GM23338 (cell line): ENCODE measurements at regions not wholly inside any gene's neighbourhood (a gene's known extent, or its start where the extent isn't known, plus 50 kb on each side); places are given as distances from the start of the nearest gene placed in this dataset.

Experiments
- ATAC-seq: fragments of 200-7000 bp; cut with Tn5 transposase; 3 replicates; pipeline ENCODE4 v1.9.1; 2020
- DNase-seq: peaks from one replicate; pipeline ENCODE4 v3.0.0-alpha.2; 2015; ENCODE audit warnings: low spot score
- H2AFZ ChIP-seq: fragments of 200-600 bp; sonication (generic); 2 replicates; pipeline ENCODE4 v1.8.0; 2016; ENCODE audit warnings: antibody characterized with exemption, mild to moderate bottlenecking, moderate library complexity
- H3F3A ChIP-seq: fragments of 200-600 bp; sonication (generic); replicated peaks from 2 replicates; pipeline ENCODE4 v1.8.0; 2017; ENCODE audit warnings: antibody characterized with exemption, mixed run types, low read depth
- H3K27ac ChIP-seq: fragments of 200-600 bp; sonication (generic); 2 replicates; pipeline ENCODE4 v1.6.1; 2016; ENCODE audit warnings: low read depth
- H3K27me3 ChIP-seq: fragments of 200-600 bp; sonication (generic); 2 replicates; pipeline ENCODE4 v1.8.0; 2016; ENCODE audit warnings: mild to moderate bottlenecking, mixed run types, moderate library complexity; ENCODE audit not compliant: insufficient read depth
- H3K36me3 ChIP-seq: fragments of 200-600 bp; sonication (generic); 2 replicates; pipeline ENCODE4 v1.8.0; 2016; ENCODE audit warnings: mild to moderate bottlenecking; ENCODE audit not compliant: insufficient read depth
- H3K4me1 ChIP-seq: fragments of 200-600 bp; sonication (generic); 2 replicates; pipeline ENCODE4 v1.8.0; 2016; ENCODE audit warnings: mild to moderate bottlenecking, moderate library complexity; ENCODE audit not compliant: insufficient read depth
- H3K4me2 ChIP-seq: fragments of 200-600 bp; sonication (generic); 2 replicates; pipeline ENCODE4 v1.7.1; 2017; ENCODE audit warnings: mixed run types
- H3K4me3 ChIP-seq: fragments of 200-600 bp; sonication (generic); 2 replicates; pipeline ENCODE4 v1.6.1; 2016; ENCODE audit warnings: mixed run types
- H3K79me2 ChIP-seq: fragments of 200-600 bp; sonication (generic); replicated peaks from 2 replicates; pipeline ENCODE4 v1.8.0; 2017; ENCODE audit warnings: mild to moderate bottlenecking; ENCODE audit not compliant: insufficient read depth
- H3K9me2 ChIP-seq: fragments of 200-600 bp; sonication (generic); 2 replicates; pipeline ENCODE4 v1.8.0; 2017; ENCODE audit not compliant: insufficient read depth
- H4K20me1 ChIP-seq: fragments of 200-600 bp; sonication (generic); replicated peaks from 2 replicates; pipeline ENCODE4 v1.8.0; 2017; ENCODE audit warnings: mild to moderate bottlenecking; ENCODE audit not compliant: insufficient read depth
- H3K27ac Mint-ChIP-seq: 2 replicates; pipeline ENCODE4 v1.8.0; 2020; ENCODE audit warnings: inconsistent platforms, mild to moderate bottlenecking, moderate library complexity, mixed read lengths
- H3K27me3 Mint-ChIP-seq: 3 replicates; pipeline ENCODE4 v1.8.0; 2022; ENCODE audit warnings: low read depth, mild to moderate bottlenecking, moderate library complexity, mixed read lengths, inconsistent platforms; ENCODE audit not compliant: insufficient read depth, poor library complexity
- H3K36me3 Mint-ChIP-seq: 3 replicates; pipeline ENCODE4 v1.8.0; 2021; ENCODE audit warnings: low read depth, mild to moderate bottlenecking, inconsistent platforms, moderate library complexity, mixed read lengths
- H3K4me1 Mint-ChIP-seq: 3 replicates; pipeline ENCODE4 v1.8.0; 2020; ENCODE audit warnings: mild to moderate bottlenecking, inconsistent platforms, mixed read lengths
- H3K4me3 Mint-ChIP-seq: 3 replicates; pipeline ENCODE4 v1.8.0; 2021; ENCODE audit warnings: moderate library complexity, mild to moderate bottlenecking, inconsistent platforms, mixed read lengths
- H3K9me3 Mint-ChIP-seq: 3 replicates; pipeline ENCODE4 v1.8.0; 2020; ENCODE audit warnings: moderate library complexity, mild to moderate bottlenecking, inconsistent platforms, mixed read lengths
- CREB1 ChIP-seq: fragments of 250-450 bp; sonication (Bioruptor Pico); IDR thresholded peaks from 2 replicates; pipeline ENCODE4 v1.5.0; 2020; ENCODE audit warnings: low read depth, mild to moderate bottlenecking, moderate library complexity
- CTCF ChIP-seq, 2 experiments: fragments of 200-600 bp in 1 of 2; sonication (generic) in 1 of 2; conservative IDR thresholded peaks; 2 replicates each; pipeline versions ENCODE4 v1.5.1 to v1.6.1; 2016 to 2017; ENCODE audit warnings: antibody characterized with exemption in 2 of 2, low read depth in 2 of 2, mild to moderate bottlenecking in 2 of 2, moderate library complexity in 1 of 2
- EZH2 ChIP-seq: fragments of 200-600 bp; sonication (generic); IDR thresholded peaks from one replicate; pipeline ENCODE4 v1.8.0; 2017; ENCODE audit warnings: antibody characterized with exemption, mild to moderate bottlenecking, low read depth; ENCODE audit not compliant: unreplicated experiment
- EZH2phosphoT487 ChIP-seq: fragments of 200-600 bp; sonication (generic); IDR thresholded peaks from one replicate; pipeline ENCODE4 v1.8.1; 2018; ENCODE audit warnings: antibody characterized with exemption; ENCODE audit not compliant: unreplicated experiment
- JUNB ChIP-seq: IDR thresholded peaks from one replicate; pipeline ENCODE4 v1.6.1; 2016; ENCODE audit warnings: antibody characterized with exemption; ENCODE audit not compliant: unreplicated experiment
- NANOG ChIP-seq: IDR thresholded peaks from 2 replicates; pipeline ENCODE4 v1.6.1; 2016; ENCODE audit warnings: antibody characterized with exemption, borderline replicate concordance
- POLR2AphosphoS5 ChIP-seq: IDR thresholded peaks from 2 replicates; pipeline ENCODE4 v1.6.1; 2016; ENCODE audit warnings: antibody characterized with exemption, low read depth
- TF ChIP-seq, protein P1 (sequence below): fragments of 250-450 bp; sonication (Bioruptor Pico); IDR thresholded peaks from 2 replicates; pipeline ENCODE4 v1.5.0; 2020; ENCODE audit warnings: mild to moderate bottlenecking, moderate library complexity

GRCh38 chr1:4050998-4051397, 150.9 kb upstream of the C1orf174 start (continued):
- TF ChIP-seq, protein P1, sequence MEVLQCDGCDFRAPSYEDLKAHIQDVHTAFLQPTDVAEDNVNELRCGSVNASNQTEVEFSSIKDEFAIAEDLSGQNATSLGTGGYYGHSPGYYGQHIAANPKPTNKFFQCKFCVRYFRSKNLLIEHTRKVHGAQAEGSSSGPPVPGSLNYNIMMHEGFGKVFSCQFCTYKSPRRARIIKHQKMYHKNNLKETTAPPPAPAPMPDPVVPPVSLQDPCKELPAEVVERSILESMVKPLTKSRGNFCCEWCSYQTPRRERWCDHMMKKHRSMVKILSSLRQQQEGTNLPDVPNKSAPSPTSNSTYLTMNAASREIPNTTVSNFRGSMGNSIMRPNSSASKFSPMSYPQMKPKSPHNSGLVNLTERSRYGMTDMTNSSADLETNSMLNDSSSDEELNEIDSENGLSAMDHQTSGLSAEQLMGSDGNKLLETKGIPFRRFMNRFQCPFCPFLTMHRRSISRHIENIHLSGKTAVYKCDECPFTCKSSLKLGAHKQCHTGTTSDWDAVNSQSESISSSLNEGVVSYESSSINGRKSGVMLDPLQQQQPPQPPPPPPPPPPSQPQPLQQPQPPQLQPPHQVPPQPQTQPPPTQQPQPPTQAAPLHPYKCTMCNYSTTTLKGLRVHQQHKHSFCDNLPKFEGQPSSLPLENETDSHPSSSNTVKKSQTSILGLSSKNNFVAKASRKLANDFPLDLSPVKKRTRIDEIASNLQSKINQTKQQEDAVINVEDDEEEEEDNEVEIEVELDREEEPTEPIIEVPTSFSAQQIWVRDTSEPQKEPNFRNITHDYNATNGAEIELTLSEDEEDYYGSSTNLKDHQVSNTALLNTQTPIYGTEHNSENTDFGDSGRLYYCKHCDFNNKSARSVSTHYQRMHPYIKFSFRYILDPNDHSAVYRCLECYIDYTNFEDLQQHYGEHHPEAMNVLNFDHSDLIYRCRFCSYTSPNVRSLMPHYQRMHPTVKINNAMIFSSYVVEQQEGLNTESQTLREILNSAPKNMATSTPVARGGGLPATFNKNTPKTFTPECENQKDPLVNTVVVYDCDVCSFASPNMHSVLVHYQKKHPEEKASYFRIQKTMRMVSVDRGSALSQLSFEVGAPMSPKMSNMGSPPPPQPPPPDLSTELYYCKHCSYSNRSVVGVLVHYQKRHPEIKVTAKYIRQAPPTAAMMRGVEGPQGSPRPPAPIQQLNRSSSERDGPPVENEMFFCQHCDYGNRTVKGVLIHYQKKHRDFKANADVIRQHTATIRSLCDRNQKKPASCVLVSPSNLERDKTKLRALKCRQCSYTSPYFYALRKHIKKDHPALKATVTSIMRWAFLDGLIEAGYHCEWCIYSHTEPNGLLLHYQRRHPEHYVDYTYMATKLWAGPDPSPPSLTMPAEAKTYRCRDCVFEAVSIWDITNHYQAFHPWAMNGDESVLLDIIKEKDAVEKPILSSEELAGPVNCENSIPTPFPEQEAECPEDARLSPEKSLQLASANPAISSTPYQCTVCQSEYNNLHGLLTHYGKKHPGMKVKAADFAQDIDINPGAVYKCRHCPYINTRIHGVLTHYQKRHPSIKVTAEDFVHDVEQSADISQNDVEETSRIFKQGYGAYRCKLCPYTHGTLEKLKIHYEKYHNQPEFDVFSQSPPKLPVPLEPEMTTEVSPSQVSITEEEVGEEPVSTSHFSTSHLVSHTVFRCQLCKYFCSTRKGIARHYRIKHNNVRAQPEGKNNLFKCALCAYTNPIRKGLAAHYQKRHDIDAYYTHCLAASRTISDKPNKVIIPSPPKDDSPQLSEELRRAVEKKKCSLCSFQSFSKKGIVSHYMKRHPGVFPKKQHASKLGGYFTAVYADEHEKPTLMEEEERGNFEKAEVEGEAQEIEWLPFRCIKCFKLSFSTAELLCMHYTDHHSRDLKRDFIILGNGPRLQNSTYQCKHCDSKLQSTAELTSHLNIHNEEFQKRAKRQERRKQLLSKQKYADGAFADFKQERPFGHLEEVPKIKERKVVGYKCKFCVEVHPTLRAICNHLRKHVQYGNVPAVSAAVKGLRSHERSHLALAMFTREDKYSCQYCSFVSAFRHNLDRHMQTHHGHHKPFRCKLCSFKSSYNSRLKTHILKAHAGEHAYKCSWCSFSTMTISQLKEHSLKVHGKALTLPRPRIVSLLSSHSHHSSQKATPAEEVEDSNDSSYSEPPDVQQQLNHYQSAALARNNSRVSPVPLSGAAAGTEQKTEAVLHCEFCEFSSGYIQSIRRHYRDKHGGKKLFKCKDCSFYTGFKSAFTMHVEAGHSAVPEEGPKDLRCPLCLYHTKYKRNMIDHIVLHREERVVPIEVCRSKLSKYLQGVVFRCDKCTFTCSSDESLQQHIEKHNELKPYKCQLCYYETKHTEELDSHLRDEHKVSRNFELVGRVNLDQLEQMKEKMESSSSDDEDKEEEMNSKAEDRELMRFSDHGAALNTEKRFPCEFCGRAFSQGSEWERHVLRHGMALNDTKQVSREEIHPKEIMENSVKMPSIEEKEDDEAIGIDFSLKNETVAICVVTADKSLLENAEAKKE (CRISPR knock-in tag): no peak
- TF ChIP-seq CTCF (conservative IDR thresholded peaks at IDR 0.05; ENCODE audit: low read depth in 2 of 2) (no peak), EZH2phosphoT487 (no peak)

DNA sequence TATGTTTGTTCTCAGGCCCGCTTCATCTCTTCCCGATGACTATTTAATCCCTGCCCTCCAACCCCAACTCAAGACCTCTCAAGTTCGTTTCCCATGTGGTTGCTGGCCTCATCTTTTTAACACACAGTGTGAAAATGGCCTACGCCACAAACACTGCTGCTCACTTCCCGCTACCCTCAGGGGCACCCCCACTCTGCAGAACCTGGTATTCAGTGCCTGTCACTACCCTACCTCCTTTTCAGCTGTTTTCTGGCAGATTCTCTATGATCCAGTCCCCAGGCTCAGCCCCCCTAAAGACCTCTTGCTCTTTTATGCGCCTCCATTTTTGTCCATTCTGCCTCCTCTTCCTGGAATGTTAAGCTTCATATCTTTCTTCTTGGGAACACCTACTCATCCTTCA, 152.6 kb upstream of the C1orf174 start:
- Mint-ChIP-seq H3K4me1 (0 out of 3 replicates have a peak, but pooled peaks cover 2% of the 10 kb centered on the region), H3K36me3 (peaks cover 16% of the 10 kb centered on the region), H3K27ac (no peak overlapping the region), H3K4me3 (no peak overlapping the region), H3K27me3 (peaks cover 15% of the 10 kb centered on the region), H3K9me3 (peaks cover 86% of the 10 kb centered on the region)
- Histone ChIP-seq H3K27ac (no peak overlapping the region), H3K9me2 (no peaks in the 10 kb centered on the region), H2AFZ (no peak overlapping the region), H4K20me1 (no peaks in the 10 kb centered on the region), H3K36me3 (no peaks in the 10 kb centered on the region), H3K4me3 (no peak overlapping the region), H3K4me2 (no peak overlapping the region), H3K4me1 (no peaks in the 10 kb centered on the region), H3K27me3 (no peaks in the 10 kb centered on the region), H3F3A (no peaks in the 10 kb centered on the region), H3K79me2 (no peaks in the 10 kb centered on the region)
- DNase-seq: no peak
- no peak for ATAC-seq
- TF ChIP-seq JUNB: no peak
- no peak for TF ChIP-seq NANOG
- TF ChIP-seq CREB1 (CRISPR knock-in tag): no peak
- no peak for TF ChIP-seq EZH2phosphoT487
- no peak for TF ChIP-seq EZH2
- TF ChIP-seq, protein P1 (CRISPR knock-in tag): no peak
- TF ChIP-seq POLR2AphosphoS5: no peak
